ENCODE measurements at regions not wholly inside any gene's neighbourhood (a gene's known extent, or its start where the extent isn't known, plus 50 kb on each side); places are given as distances from the start of the nearest gene placed in this dataset.

- in situ Hi-C loops (cut with HindIII; ENCODE audit: low sequenced_read_pairs) = no loop called here
Measured at GRCh38 chr12:97173688-97174410, 266.8 kb downstream of the NEDD1 start.

- in situ Hi-C loops (cut with HindIII; ENCODE audit: low sequenced_read_pairs) = no loop called here
Measured at GRCh38 chr12:97177481-97177880, 270.4 kb downstream of the NEDD1 start.

GRCh38 chr12:97181571-97182265 lies 274.7 kb downstream of the NEDD1 start:
- in situ Hi-C loops (cut with HindIII; ENCODE audit: low sequenced_read_pairs) = no loop called here

GRCh38 chr12:97182769-97183168 lies 275.7 kb downstream of the NEDD1 start:
- in situ Hi-C loops (cut with HindIII; ENCODE audit: low sequenced_read_pairs) = no loop called here

- in situ Hi-C loops (cut with HindIII; ENCODE audit: low sequenced_read_pairs) = no loop called here
Measured at GRCh38 chr12:97184127-97184773, 277.2 kb downstream of the NEDD1 start.

- in situ Hi-C loops (cut with HindIII; ENCODE audit: low sequenced_read_pairs) = no loop called here
Measured at GRCh38 chr12:97185567-97185966, 277.0 kb upstream of the RMST start.

GRCh38 chr12:97194546-97194945 lies 268.1 kb upstream of the RMST start:
- in situ Hi-C loops (cut with HindIII; ENCODE audit: low sequenced_read_pairs) = no loop called here

- in situ Hi-C loops (cut with HindIII; ENCODE audit: low sequenced_read_pairs) = no loop called here
Measured at GRCh38 chr12:97200181-97200580, 262.4 kb upstream of the RMST start.

- in situ Hi-C loops (cut with HindIII; ENCODE audit: low sequenced_read_pairs) = no loop called here
Measured at GRCh38 chr12:97203408-97203807, 259.2 kb upstream of the RMST start.

GRCh38 chr12:97209997-97210396 lies 252.6 kb upstream of the RMST start:
- in situ Hi-C loops (cut with HindIII; ENCODE audit: low sequenced_read_pairs) = no loop called here

GRCh38 chr12:97211416-97211930 lies 251.1 kb upstream of the RMST start:
- in situ Hi-C loops (cut with HindIII; ENCODE audit: low sequenced_read_pairs) = no loop called here

GRCh38 chr12:97216848-97217247 lies 245.8 kb upstream of the RMST start:
- in situ Hi-C loops (cut with HindIII; ENCODE audit: low sequenced_read_pairs) = no loop called here

GRCh38 chr12:97222391-97222790 lies 240.2 kb upstream of the RMST start:
- in situ Hi-C loops (cut with HindIII; ENCODE audit: low sequenced_read_pairs) = no loop called here

- in situ Hi-C loops (cut with HindIII; ENCODE audit: low sequenced_read_pairs) = no loop called here
Measured at GRCh38 chr12:97223419-97223818, 239.2 kb upstream of the RMST start.

GRCh38 chr12:97229004-97229403 lies 233.6 kb upstream of the RMST start:
- in situ Hi-C loops (cut with HindIII; ENCODE audit: low sequenced_read_pairs) = no loop called here

- in situ Hi-C loops (cut with HindIII; ENCODE audit: low sequenced_read_pairs) = no loop called here
Measured at GRCh38 chr12:97235102-97235501, 227.5 kb upstream of the RMST start.

- in situ Hi-C loops (cut with HindIII; ENCODE audit: low sequenced_read_pairs) = no loop called here
Measured at GRCh38 chr12:97246368-97246767, 216.2 kb upstream of the RMST start.

GRCh38 chr12:97250483-97250882 lies 212.1 kb upstream of the RMST start:
- in situ Hi-C loops (cut with HindIII; ENCODE audit: low sequenced_read_pairs) = no loop called here

GRCh38 chr12:97257726-97258125 lies 204.9 kb upstream of the RMST start:
- in situ Hi-C loops (cut with HindIII; ENCODE audit: low sequenced_read_pairs) = no loop called here

GRCh38 chr12:97259098-97259497 lies 203.5 kb upstream of the RMST start:
- in situ Hi-C loops (cut with HindIII; ENCODE audit: low sequenced_read_pairs) = no loop called here

- in situ Hi-C loops (cut with HindIII; ENCODE audit: low sequenced_read_pairs) = no loop called here
Measured at GRCh38 chr12:97260786-97261185, 201.8 kb upstream of the RMST start.

- in situ Hi-C loops (cut with HindIII; ENCODE audit: low sequenced_read_pairs) = no loop called here
Measured at GRCh38 chr12:97267166-97267565, 195.4 kb upstream of the RMST start.

Data from endothelial cell of hepatic sinusoid (primary cell).